Activated CD8-positive, alpha-beta memory T cell treated with anti-CD3 and anti-CD28 coated beads, Interleukin-2, amount 10 ng/mL, durations not matched to agents 7 days and 5 days (primary cell): ENCODE measurements at regions not wholly inside any gene's neighbourhood (a gene's known extent, or its start where the extent isn't known, plus 50 kb on each side); places are given as distances from the start of the nearest gene placed in this dataset.

Source experiments
- ATAC-seq: fragments of 150-1000 bp; cut with Tn5 transposase; one replicate; pipeline ENCODE4 v1.10.0; 2021; ENCODE audit warnings: moderate library complexity
- CTCF ChIA-PET: fragments of 350-600 bp; sonication (Branson Sonifier 250); formaldehyde crosslinking; loops from one replicate; lab custom pipeline; 2021; ENCODE audit warnings: antibody characterized with exemption; lab: Charles Lee
- DNase-seq: peaks from one replicate; pipeline ENCODE4 v3.0.0-alpha.2; 2020
- H3K27ac Mint-ChIP-seq: one replicate; pipeline ENCODE4 v1.8.0; 2021; ENCODE audit warnings: mild to moderate bottlenecking, mixed read lengths
- H3K27me3 Mint-ChIP-seq: one replicate; pipeline ENCODE4 v1.8.0; 2021; ENCODE audit warnings: mixed read lengths
- H3K36me3 Mint-ChIP-seq: one replicate; pipeline ENCODE4 v1.8.0; 2021; ENCODE audit warnings: mild to moderate bottlenecking, mixed read lengths
- H3K4me1 Mint-ChIP-seq: one replicate; pipeline ENCODE4 v1.8.0; 2021; ENCODE audit warnings: mixed read lengths
- H3K4me3 Mint-ChIP-seq: one replicate; pipeline ENCODE4 v1.8.0; 2021; ENCODE audit warnings: mild to moderate bottlenecking, moderate library complexity, mixed read lengths
- H3K9me3 Mint-ChIP-seq: one replicate; pipeline ENCODE4 v1.8.0; 2022; ENCODE audit warnings: low read depth, mixed read lengths

GRCh38 chr5:145161391-145161790 lies 673.8 kb downstream of the PRELID2 start:
- Mint-ChIP-seq H3K9me3 (peaks cover under 1% of the 10 kb centered on the region), H3K27ac (no peak overlapping the region), H3K4me1 (no peaks in the 10 kb centered on the region), H3K27me3 (no peaks in the 10 kb centered on the region), H3K4me3 (no peak overlapping the region), H3K36me3 (no peaks in the 10 kb centered on the region)
- DNase-seq (no peak), ATAC-seq (no peak)
- CTCF ChIA-PET: no interaction called here

- Mint-ChIP-seq H3K4me3 (no peak overlapping the region), H3K4me1 (no peaks in the 10 kb centered on the region), H3K27ac (no peak overlapping the region), H3K9me3 (no peaks in the 10 kb centered on the region), H3K36me3 (no peaks in the 10 kb centered on the region), H3K27me3 (no peaks in the 10 kb centered on the region)
- DNase-seq (no peak), ATAC-seq (no peak)
- CTCF ChIA-PET: no interaction called here
These were observed 674.5 kb downstream of the PRELID2 start for GRCh38 chr5:145160679-145161078.

- DNase-seq: no peak
These were observed 676.4 kb downstream of the PRELID2 start for GRCh38 chr5:145158730-145159129.

GRCh38 chr5:145157841-145158240 lies 677.3 kb downstream of the PRELID2 start:
- DNase-seq: no peak
- no peak for ATAC-seq
- Mint-ChIP-seq H3K9me3 (no peaks in the 10 kb centered on the region), H3K27ac (no peak overlapping the region), H3K27me3 (no peaks in the 10 kb centered on the region), H3K36me3 (no peaks in the 10 kb centered on the region), H3K4me1 (no peaks in the 10 kb centered on the region), H3K4me3 (no peak overlapping the region)
- CTCF ChIA-PET: no interaction called here

More at GRCh38 chr5:145158730-145159129, 676.4 kb downstream of the PRELID2 start:
- Mint-ChIP-seq H3K27me3 (no peaks in the 10 kb centered on the region), H3K4me3 (no peak overlapping the region), H3K4me1 (no peaks in the 10 kb centered on the region), H3K36me3 (no peaks in the 10 kb centered on the region), H3K9me3 (no peaks in the 10 kb centered on the region), H3K27ac (no peak overlapping the region)
- no peak for ATAC-seq
- CTCF ChIA-PET: no interaction called here

- Mint-ChIP-seq H3K27ac (no peak overlapping the region), H3K27me3 (no peaks in the 10 kb centered on the region), H3K9me3 (peaks cover 7% of the 10 kb centered on the region), H3K4me1 (no peaks in the 10 kb centered on the region), H3K4me3 (no peak overlapping the region), H3K36me3 (no peaks in the 10 kb centered on the region)
- CTCF ChIA-PET: no interaction called here
- ATAC-seq (no peak), DNase-seq (no peak)
These were observed 693.6 kb downstream of the PRELID2 start for GRCh38 chr5:145141534-145141933.

- Mint-ChIP-seq H3K9me3 (peaks cover 2% of the 10 kb centered on the region), H3K27ac (no peak overlapping the region), H3K36me3 (no peaks in the 10 kb centered on the region), H3K27me3 (no peaks in the 10 kb centered on the region), H3K4me1 (no peaks in the 10 kb centered on the region), H3K4me3 (no peak overlapping the region)
- CTCF ChIA-PET: no interaction called here
- no peak for DNase-seq
- ATAC-seq: no peak
These were observed 704.1 kb downstream of the PRELID2 start for GRCh38 chr5:145130996-145131395.

GRCh38 chr5:145129797-145130196 lies 705.3 kb downstream of the PRELID2 start:
- H3K9me3 Mint-ChIP-seq: peaks cover 2% of the 10 kb centered on the region
- no peak overlapping the region for H3K27ac Mint-ChIP-seq
- CTCF ChIA-PET: no interaction called here
- no peaks in the 10 kb centered on the region for H3K27me3 Mint-ChIP-seq
- DNase-seq (no peak), ATAC-seq (no peak)
- H3K36me3 Mint-ChIP-seq: no peaks in the 10 kb centered on the region
- H3K4me3 Mint-ChIP-seq: no peak overlapping the region
- H3K4me1 Mint-ChIP-seq: no peaks in the 10 kb centered on the region

- no peak for DNase-seq
- Mint-ChIP-seq H3K27me3 (no peaks in the 10 kb centered on the region), H3K4me1 (no peaks in the 10 kb centered on the region), H3K27ac (no peak overlapping the region), H3K4me3 (no peak overlapping the region), H3K36me3 (no peaks in the 10 kb centered on the region), H3K9me3 (no peaks in the 10 kb centered on the region)
- ATAC-seq: no peak
- CTCF ChIA-PET: no interaction called here
These were observed 710.3 kb downstream of the PRELID2 start for GRCh38 chr5:145124806-145125205.

GRCh38 chr5:145118611-145119010 lies 716.5 kb downstream of the PRELID2 start:
- H3K9me3 Mint-ChIP-seq: no peaks in the 10 kb centered on the region
- H3K36me3 Mint-ChIP-seq: no peaks in the 10 kb centered on the region

GRCh38 chr5:145118127-145118526 lies 717.0 kb downstream of the PRELID2 start:
- Mint-ChIP-seq H3K27ac (no peak overlapping the region), H3K27me3 (no peaks in the 10 kb centered on the region), H3K9me3 (peaks cover 2% of the 10 kb centered on the region), H3K4me3 (no peak overlapping the region), H3K4me1 (no peaks in the 10 kb centered on the region), H3K36me3 (no peaks in the 10 kb centered on the region)
- ATAC-seq (no peak), DNase-seq (no peak)
- CTCF ChIA-PET: no interaction called here

More at GRCh38 chr5:145118611-145119010, 716.5 kb downstream of the PRELID2 start:
- H3K27me3 Mint-ChIP-seq: no peaks in the 10 kb centered on the region
- ATAC-seq (no peak), DNase-seq (no peak)
- no peaks in the 10 kb centered on the region for H3K4me1 Mint-ChIP-seq
- CTCF ChIA-PET: no interaction called here
- H3K27ac Mint-ChIP-seq: no peak overlapping the region
- no peak overlapping the region for H3K4me3 Mint-ChIP-seq

GRCh38 chr5:145117285-145117684 lies 717.9 kb downstream of the PRELID2 start:
- CTCF ChIA-PET: no interaction called here
- no peak overlapping the region for H3K4me3 Mint-ChIP-seq
- H3K4me1 Mint-ChIP-seq: no peaks in the 10 kb centered on the region
- ATAC-seq (no peak), DNase-seq (no peak)
- H3K27ac Mint-ChIP-seq: no peak overlapping the region
- no peaks in the 10 kb centered on the region for H3K27me3 Mint-ChIP-seq
- peaks cover 3% of the 10 kb centered on the region for H3K9me3 Mint-ChIP-seq
- no peaks in the 10 kb centered on the region for H3K36me3 Mint-ChIP-seq

- no peaks in the 10 kb centered on the region for H3K4me1 Mint-ChIP-seq
- H3K4me3 Mint-ChIP-seq: no peak overlapping the region
- no peak overlapping the region for H3K27ac Mint-ChIP-seq
- peaks cover 7% of the 10 kb centered on the region for H3K9me3 Mint-ChIP-seq
- CTCF ChIA-PET: no interaction called here
- H3K36me3 Mint-ChIP-seq: no peaks in the 10 kb centered on the region
- H3K27me3 Mint-ChIP-seq: no peaks in the 10 kb centered on the region
- ATAC-seq (no peak), DNase-seq (no peak)
These were observed 723.7 kb downstream of the PRELID2 start for GRCh38 chr5:145111420-145111819.

GRCh38 chr5:145110834-145111233 lies 724.3 kb downstream of the PRELID2 start:
- ATAC-seq (no peak), DNase-seq (no peak)
- Mint-ChIP-seq H3K27ac (no peak overlapping the region), H3K4me3 (no peak overlapping the region), H3K9me3 (peaks cover 7% of the 10 kb centered on the region), H3K27me3 (no peaks in the 10 kb centered on the region), H3K36me3 (no peaks in the 10 kb centered on the region), H3K4me1 (no peaks in the 10 kb centered on the region)
- CTCF ChIA-PET: no interaction called here

GRCh38 chr5:145110181-145110580 lies 725.0 kb downstream of the PRELID2 start:
- Mint-ChIP-seq H3K4me1 (no peaks in the 10 kb centered on the region), H3K36me3 (no peaks in the 10 kb centered on the region), H3K27ac (no peak overlapping the region), H3K9me3 (peaks cover 7% of the 10 kb centered on the region), H3K4me3 (no peak overlapping the region), H3K27me3 (no peaks in the 10 kb centered on the region)
- CTCF ChIA-PET: no interaction called here
- DNase-seq (no peak), ATAC-seq (no peak)

- ATAC-seq: no peak
- CTCF ChIA-PET: no interaction called here
- H3K4me3 Mint-ChIP-seq: no peak overlapping the region
These were observed 729.8 kb downstream of the PRELID2 start for GRCh38 chr5:145105384-145105783.

More at GRCh38 chr5:145105384-145105783, 729.8 kb downstream of the PRELID2 start:
- H3K9me3 Mint-ChIP-seq: no peaks in the 10 kb centered on the region
- H3K4me1 Mint-ChIP-seq: no peaks in the 10 kb centered on the region
- no peak for DNase-seq
- H3K27me3 Mint-ChIP-seq: no peaks in the 10 kb centered on the region
- H3K27ac Mint-ChIP-seq: no peak overlapping the region
- no peaks in the 10 kb centered on the region for H3K36me3 Mint-ChIP-seq
